GF-D8 (cell line): ENCODE measurements at regions not wholly inside any gene's neighbourhood (a gene's known extent, or its start where the extent isn't known, plus 50 kb on each side); places are given as distances from the start of the nearest gene placed in this dataset.
"Not testable (repeated sequence)": the region's sequence is repeated elsewhere in the genome, so short reads cannot be mapped to it uniquely, and the experiment has no call there.

Experiments used
- DNase-seq: peaks from one replicate; lab custom pipeline; 2025; lab: John Stamatoyannopoulos, UW

DNA sequence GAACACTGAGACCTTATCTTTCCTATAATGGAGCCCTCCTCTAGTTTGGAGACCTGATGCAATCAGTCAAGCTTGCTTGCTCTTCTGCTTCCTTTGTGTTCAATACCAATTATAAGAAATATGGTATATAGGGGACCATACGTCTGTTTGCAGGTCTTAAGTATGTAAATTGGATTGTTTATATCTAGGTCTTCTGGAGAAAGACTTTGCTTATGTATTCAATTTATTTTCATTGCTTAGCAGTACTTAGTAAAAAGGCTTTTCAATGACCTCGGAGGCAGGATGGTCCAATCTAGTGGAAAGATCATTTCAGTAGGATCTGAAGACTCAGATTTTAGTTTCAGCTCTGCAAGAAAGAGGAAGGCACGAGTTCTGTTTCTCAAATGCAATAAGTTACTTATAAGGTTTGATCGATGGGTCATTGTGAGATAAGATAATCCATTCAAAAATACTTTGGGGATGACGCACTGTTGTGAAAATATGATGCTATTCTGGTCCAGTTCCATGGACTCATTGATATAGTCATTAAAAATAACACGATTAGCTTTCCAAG is 571.6 kb downstream of the SH2D4B start:
- no peak for DNase-seq

DNA sequence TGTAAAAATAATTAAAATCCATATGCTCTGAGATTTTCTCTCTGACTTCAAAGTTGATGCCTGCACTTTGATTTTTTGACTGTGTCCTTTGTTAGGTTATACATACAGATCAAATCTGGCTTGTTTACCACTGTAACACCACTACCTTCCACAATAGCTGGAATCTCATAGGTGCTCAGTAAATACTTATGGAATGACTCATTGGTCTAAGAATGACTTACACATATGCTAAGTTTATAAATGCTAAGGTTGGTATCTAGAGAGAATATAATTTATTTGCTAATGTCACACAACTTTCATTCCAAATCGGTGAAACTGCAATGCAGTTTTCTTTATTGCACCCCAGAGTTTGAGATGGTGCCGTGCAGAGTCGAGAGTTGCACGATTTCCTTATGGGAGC is 578.5 kb downstream of the SH2D4B start:
- DNase-seq = no peak

DNA sequence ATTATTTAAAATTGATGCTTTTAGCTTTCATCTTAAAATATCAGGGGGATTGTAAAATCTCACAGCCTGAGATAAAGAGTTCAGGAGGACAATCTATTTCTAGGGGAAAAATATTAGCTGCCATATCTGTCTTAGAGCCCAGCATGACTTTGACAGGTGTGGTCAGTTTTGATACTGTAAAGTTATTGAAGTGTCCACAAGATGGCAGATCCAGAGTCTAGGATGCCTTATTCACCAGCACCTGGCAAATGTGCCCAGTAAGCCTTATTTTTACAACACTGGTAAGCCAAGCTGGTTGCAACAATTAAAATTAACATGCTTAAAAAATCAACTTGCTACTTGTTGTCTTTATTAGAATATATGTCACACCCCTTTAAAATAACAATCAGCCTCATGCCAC is 579.3 kb downstream of the SH2D4B start:
- DNase-seq = no peak

DNA sequence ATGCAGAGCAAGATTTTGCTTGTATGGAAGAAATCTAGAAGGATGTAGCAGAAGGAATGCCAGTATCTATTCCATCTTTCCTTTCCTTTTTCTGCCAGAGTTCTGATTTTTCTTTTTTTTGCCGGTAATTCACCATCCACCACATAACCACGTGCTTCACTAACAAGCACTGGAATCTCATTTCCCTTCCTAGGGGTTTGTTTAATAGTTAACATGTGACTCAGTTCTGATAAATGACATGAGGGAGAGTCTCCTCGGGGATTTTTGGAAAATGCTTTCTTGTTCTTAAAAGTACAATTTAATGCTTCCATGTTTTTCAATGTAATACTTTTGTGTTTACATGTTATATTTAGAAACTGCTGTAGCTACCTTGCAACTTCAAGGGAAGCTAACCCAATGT is 590.2 kb downstream of the SH2D4B start:
- no peak for DNase-seq

DNA sequence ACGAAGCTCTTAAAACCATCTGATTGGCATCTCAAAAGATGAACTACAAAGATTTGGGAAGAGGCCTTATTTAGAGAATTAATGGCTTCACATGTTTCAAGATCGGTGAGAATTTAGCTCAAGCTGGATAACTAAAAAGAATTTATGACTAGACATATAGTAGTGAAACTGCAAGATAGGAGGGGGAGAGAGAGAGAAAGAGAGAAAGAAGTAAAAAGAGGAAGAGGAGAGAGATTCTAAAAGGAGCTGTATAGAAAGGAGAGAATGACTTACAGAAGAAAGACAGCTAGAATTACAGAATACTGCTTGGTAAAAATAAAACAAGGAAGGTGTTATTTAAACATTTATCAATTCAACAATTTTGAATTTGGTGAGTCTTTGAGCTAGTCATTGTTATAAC is 592.3 kb downstream of the SH2D4B start:
- DNase-seq = no peak

DNA sequence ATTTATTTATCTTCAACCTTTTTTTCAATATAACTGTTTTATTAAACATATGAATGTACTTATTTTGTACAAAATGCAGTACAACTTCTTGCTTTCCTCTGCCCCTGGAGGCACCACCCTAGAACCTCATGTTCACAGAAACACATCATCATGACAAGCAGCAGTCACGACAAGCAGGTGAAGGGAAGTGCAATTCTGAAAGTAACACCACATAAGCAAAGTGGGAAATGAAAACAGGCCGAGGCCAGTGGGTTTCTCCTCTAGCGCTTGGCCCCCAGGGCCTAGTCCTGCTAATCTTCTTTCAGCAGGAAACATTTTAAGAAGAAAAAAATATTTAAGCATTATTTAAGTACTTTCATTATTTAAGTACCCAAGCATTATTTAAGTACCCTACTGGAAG is 598.1 kb downstream of the SH2D4B start:
- DNase-seq = no peak

DNA sequence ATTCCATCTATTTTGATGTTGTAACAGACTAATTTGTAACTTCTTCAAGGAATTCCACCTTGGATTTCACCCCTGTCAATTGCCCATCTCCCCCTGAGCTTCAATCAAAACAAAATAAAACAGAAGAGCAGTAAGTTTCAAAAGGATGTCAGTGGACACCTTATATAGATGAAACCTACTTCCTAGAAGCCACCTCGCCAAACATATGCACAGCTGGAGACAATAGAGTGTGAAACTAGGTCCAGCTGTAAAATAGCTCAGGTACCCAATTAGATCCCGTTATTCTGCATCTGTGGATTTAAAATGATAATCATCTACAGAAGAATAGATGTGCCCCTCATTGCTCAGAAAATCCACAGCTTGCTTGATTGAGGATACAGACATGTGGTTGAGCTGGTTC is 598.6 kb downstream of the SH2D4B start:
- no peak for DNase-seq

DNA sequence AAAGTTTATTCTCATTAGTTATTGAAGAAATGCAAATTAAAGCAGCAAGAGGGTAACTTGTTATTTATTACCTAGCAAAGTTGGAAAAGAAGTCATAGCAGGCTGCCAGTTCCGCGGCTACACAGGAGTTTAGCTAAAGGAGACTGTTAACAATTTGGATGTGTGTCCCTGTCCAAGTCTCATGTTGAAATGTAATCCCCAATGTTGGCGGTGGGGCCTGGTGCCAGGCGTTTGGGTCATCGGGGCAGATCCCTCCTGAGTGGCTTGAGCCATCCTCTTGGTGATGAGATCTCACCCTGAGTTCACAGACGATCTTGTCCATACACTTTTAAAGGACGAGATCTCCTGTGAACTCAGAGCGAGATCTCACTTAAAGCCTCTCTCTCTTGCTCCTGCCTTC is 608.3 kb downstream of the SH2D4B start:
- no peak for DNase-seq

DNA sequence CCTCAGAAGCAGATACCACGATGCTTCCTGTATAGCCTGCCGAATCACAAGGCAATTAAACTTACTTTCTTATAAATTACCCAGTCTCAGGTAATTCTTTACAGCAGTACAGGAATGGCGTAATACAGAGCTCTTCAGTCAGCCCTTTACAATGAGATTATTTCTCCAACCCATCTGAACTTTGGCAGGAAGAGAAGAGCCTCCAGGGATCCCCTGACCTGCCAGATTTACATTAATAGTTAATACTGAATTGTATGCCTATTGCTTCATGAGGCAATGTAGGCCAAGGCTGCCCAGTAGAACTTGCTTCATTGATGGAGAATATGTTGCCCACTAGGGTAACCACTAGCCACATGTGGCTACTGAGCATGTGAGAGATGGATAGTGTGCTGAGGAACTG is 608.7 kb downstream of the SH2D4B start:
- no peak for DNase-seq

DNA sequence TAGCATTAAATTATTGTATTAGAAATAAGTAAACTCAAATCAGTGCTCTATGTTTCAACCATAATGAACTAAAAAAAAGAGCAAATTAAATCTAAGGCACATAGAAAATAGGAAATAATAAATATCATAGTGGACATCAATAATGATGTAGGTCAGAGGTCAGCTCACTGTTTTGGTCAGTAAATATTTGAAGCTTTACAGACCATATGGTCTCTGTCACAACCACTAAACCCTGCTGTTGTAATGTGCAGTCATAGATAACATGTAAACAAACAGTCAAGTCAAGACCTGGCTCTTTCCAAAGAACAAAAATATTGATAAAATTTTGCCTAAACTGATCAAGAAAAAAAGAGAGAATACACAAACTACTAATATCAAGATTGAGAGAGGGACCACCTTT is 615.0 kb downstream of the SH2D4B start:
- no peak for DNase-seq

DNA sequence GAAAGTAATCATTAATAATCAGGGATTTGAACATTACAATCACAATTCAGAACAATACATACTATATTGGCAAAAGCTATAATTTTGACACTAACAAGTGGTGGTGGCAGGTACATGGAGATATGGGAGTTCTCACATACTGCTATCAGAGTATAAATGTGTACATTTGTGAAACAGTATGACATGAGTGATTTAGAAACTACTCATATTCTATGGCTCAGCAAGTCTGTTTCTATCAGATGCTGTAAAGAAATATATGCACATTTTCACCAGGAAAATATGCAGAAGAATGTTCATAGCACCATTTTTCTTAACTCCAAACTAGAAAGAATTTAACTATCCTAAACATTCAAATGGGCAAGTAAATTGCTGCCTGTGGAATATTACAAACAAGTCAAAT is 620.0 kb downstream of the SH2D4B start:
- no peak for DNase-seq

DNA sequence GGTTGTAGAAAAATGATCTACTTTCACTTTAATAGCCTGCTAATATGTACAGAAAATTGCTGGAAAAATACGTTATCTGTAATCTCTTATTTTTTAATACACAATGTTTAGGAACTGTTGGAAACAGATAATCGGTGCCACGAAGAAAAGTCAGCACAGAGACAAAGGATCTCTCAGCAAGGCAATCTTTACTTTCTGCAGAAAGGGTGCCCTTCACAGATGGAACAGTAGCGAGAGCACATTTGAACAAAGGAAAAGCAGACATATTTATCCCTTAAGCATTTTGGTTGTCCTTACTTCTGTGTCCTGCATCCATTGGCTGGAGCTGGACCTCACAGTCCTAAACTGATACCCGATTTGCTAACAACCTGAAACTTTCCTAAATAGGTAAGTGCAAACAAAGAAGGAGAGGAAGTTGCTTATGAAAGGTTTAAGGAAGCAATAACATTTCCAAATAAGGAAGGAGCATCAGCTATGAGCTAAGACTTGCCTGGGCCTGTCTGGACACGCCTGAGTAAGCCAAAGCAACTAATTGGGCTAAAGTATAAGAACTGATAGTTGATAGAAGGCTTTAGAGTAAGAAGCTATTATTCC is 640.0 kb downstream of the SH2D4B start:
- DNase-seq = no peak

DNA sequence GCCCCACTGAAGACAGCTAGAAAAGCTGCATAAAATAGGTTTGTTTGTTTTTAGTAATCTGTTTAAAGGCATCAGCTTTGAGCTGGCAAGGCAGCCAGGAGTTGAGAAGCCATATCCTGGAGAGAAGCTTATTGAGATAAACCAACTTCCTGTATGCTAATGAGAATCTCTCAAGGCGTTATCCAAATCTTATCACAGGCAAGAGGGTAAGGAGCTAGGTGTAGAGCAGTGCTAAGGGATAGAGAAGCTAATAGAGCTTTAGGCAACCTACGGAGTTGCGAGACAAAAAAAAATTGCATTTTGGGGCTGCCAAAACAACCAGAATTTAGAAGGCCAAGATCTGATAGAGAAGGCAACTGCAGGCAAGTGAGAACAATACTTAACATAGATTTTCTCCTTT is 641.6 kb downstream of the SH2D4B start:
- DNase-seq = no peak

DNA sequence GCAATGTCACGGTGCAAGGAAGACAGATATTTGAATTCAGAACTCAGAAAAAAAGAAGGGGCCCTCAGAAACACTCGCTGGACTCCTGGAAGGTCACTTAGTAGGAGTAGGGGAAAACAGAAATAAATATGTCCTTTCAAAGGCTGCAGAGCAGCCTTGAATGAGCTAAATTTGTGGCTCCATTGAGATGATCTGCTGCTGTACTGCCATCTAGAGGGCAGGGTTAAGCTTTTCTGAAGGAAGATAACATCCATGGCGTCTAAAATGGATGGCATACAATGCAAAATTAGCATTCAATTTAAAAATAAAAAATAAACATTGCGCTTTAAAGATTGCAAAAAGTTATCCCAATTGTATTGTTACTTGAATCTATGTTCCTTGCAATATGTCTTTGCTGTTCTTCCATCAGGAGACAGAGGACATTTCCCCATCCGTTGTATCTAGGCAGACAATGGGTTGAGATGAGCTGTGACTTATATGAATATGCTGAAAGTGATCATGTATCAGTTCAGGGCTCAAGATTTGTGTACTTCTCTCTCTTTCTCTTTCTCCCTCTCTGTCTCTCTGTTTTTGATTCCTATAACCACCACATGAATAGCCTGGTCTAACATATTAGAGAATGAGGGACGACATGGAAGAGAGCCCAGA is 642.2 kb downstream of the SH2D4B start:
- DNase-seq = peak; percentile 4

DNA sequence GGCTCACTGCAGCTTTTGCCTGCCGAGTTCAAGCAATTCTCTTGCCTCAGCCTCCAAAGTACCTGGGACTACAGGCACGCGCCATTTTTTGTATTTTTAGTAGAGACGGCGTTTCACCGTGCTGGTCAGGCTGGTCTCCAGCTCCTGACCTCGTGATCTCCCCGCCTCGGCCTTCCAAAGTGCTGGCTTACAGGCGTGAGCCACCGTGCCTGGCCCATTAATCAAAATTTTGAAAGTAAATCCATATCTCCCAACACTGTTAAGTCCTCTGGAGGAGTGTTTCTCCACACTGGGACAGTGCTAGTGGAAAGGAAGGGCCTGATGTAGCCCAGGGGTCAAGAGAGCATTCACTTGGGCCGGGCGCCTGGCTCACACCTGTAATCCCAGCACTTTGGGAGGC is 644.6 kb downstream of the SH2D4B start:
- no peak for DNase-seq

DNA sequence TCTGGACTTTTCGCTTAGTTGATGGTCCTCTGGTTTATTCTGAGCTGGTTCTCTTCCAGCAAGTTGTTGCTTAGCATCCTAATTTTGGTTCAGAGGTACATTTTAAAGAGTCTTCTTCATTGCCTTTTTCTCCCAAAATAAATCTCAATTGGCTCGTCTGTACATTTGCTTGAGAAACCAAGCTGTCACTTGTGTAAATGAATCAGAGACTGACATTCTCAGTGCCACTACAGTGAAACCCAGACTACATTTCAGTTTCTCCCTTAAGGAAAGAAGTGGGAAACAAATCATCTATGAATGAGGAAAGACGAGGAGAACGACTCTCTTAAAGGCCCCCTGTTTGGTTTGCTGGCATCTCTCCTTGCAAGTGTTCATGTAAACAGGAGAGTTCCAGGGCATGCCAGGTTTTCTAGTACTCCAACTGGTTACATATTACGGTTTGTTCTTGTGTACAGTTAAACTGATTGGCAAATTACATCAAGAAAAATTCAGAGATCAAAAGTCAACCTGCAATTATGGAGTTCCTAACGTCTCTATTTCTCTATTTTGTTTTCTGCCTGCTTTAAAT is 654.6 kb downstream of the SH2D4B start:
- DNase-seq = no peak

DNA sequence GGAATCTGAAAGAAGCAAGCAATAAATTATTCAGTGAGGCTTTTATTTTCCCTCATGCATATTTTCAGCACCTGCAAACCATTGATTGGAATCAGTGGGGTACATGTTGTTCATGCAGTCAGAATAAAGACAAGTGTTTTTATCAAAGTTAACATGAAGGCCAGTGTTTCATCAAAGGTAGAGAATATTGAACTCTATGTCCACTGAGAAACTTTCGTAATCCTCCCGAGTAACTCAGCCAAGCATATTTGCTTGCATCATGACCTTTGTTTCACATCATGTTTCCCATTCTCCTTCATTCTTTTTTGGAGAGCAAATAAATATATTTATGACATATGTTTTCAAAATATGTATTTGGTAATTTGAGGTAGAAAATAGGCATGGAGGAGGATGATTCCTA is 663.1 kb downstream of the SH2D4B start:
- no peak for DNase-seq

DNA sequence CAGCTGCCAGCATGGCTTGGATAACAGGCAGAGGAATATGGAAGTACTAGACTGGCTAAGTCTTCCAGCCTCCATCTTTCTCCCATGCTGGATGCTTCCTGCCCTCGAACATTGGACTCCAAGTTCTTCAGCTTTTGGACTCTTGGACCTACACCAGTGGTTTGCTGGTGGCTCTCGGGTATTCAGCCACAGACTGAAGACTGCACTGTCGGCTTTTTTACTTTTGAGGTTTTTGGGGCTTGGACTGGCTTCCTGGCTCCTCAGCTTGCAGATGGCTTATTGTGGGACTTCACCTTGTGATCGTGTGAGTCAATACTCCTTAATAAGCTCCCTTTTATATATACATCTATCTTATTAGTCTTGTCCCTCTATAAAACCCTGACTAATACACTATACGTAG is 667.6 kb upstream of the NRG3 start:
- not testable (repeated sequence) for DNase-seq

DNA sequence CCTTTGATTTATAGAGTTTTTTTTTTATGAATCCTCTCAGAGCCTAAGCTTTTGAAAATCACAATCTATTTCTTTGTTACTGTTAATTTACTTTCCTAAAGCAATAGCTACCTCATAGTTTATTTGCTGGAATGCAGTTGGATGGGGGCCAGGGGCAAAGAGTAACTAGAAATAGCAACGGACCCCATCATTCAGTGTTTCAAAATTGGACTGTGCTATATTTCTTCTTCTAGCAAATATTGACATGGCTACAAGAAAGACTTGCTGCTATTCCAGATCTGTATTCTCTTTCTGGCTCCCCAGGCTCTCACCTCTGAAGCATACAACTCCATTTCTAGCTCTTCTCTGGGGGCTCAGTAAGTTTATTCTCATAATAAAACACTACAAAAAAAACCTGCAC is 661.6 kb upstream of the NRG3 start:
- no peak for DNase-seq

DNA sequence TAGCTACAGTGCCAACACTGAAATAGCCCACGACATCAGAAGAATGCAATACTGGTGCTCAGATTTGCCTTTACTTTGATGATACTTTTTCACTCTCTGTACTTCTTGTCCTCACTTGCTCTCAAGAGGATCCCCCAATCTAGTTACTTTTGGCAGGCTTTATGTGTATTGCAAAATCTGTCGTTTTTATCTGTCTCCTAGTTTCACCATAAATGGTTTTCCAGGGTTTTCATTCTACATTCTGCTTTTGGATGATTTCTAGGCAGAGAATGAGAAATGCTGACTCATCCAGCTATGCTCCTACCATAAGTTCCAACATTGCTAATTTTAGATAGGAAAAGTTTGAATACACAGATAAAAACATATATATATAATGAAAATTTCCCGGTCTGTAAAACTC is 659.5 kb upstream of the NRG3 start:
- DNase-seq = no peak

DNA sequence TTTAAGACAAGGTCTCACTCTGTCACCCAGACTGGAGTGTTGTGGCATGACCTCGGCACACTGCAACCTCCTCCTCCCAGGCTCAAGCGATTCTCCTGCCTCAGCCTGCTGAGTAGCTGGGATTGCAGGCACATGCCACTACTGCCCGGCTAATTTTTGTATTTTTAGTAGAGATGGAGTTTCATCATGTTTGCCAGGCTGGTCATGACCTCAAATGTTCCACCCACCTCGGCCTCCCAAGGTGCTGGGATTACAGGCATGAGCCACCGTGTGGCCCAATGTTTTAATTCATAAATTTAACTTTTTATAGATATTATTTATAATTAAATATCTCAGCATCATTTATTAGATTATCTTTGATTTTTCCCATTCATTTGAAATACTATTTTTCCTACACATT is 658.0 kb upstream of the NRG3 start:
- no peak for DNase-seq

DNA sequence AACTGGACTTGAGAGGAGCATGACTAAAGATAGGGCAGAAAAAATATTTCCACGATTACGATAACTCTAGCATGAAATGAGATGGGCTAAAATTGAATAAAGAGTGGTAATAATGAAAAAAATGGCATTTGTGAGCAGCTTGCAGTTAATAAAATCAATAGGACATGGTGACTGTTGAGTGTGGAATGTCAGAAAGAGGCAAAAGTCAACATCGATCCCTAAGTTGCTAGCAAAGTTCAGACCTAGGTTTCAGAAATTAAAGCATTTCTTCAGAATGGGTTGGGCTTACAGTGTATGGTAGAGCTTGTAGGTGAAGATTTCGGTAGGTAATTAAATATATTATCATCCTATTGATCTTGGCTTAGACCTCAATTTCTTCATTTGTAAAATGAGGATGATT is 656.7 kb upstream of the NRG3 start:
- DNase-seq = no peak

DNA sequence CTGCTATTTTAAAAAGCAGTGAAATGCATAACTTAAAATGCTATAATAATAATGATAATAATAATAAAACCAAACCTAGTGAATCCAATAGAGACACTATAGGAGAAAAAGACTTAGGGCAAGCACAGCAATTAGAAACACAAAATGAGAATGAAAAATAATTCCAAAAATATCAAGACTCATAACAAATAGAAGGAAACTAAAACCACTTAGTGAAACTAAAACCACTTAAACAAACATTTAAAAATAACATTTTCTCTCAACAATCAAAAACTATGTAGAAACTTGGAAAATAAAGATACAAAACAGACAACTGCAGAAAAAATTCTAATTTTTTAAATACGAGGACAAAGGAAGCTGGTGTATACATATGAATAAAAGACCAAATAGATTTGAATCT is 655.2 kb upstream of the NRG3 start:
- no peak for DNase-seq

DNA sequence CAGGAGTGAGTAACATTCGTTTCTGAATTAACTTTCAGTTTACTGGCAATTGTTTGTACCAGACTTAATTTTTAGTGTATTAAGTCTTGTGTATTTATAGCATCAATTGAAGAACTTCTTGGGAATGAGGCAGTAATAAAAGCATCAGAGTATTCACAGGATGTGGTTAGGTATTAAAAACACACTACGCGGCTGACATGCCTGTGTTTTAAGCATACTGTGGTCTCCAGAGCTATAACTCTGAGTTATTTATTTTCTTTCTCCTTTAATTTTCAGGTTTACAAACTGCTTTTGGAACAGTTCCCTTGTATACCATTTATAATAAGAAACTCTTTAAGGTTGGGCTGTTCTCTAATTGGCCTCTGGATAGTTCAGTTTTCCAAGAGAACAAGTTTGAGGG is 626.1 kb upstream of the NRG3 start:
- DNase-seq = no peak
